GM19351 (cell line): ENCODE measurements at regions not wholly inside any gene's neighbourhood (a gene's known extent, or its start where the extent isn't known, plus 50 kb on each side); places are given as distances from the start of the nearest gene placed in this dataset.
"Not testable (repeated sequence)": the region's sequence is repeated elsewhere in the genome, so short reads cannot be mapped to it uniquely, and the experiment has no call there.

Source experiments
- ATAC-seq: cut with Tn5 transposase; IDR thresholded peaks from one replicate; pipeline ENCODE4 v1.9.1; 2021; ENCODE audit warnings: mild to moderate bottlenecking, moderate library complexity; ENCODE audit not compliant: unreplicated experiment

DNA sequence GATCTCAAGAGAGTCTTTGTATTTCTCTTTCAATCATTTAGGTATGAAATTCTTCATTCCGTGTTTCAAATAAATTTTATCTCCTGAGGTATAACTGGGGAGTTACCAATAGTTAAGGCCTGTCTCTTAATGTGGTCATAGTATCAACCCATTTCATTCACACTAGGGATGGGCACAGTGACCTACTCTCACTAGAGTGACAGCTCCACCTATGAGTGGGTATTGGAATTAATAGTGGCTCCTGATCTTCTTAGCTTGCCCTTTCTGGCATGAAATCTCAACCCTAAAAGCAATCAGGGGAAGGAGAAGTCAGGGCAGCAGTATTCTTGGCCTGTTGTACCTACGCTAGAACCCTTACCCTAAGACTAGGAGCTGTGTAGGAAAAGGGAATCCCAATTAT, 507.7 kb downstream of the FAM181B start:
- ATAC-seq: no peak

GRCh38 chr11:82225502-82225901, 508.2 kb downstream of the FAM181B start:
- ATAC-seq: no peak

DNA sequence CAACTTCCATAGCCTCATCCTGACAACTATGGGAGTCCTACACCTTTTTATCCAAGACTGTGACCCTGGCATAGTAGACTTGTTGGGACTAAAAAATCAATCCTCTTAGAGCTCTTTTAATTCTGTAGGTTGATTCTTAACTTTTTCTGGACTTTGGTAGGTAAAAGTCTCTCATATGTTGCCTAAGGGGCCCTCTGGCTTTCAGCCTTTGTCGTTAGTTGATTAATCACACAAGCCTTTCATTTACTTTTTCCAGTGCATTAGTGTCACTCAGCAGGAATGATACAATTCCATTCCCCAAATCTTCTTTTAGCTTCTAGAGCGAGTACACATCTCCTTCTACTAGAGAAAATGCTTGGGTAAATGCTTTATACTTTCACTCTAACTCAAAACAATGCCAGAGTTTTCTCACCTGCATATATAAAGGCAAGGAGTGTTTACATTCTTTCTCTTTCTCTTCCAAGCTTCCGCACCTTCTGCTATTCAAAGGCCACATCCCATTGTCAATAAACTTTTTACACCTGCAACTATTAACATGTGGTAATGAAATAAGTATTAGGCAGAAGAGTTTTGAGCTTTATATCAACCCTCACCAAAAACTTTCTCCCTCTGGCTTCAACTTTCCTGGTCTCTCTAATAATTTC, 516.6 kb downstream of the FAM181B start:
- no peak for ATAC-seq

GRCh38 chr11:82210011-82210410, 523.7 kb downstream of the FAM181B start:
- no peak for ATAC-seq

GRCh38 chr11:82195283-82195682, 538.4 kb downstream of the FAM181B start:
- no peak for ATAC-seq

DNA sequence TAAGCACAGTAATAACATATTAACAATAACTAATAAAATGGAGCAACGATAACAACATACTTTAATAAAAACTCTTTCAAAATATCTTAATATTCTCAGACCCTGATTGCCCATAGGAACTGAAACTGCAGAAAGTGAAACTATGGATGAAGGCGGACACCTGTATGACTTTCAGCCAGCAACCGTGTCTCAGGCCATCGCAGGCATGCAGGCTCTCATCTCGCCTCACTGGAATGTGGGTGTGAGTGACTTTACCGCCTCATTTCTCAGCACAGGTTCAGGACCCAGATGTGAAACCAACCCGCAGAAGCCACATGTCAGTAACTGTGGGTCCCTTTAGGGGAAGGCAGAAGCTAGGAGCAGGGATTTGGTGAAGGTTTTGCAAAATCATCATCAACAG, 539.1 kb downstream of the FAM181B start:
- ATAC-seq: peak; percentile 52

GRCh38 chr11:82191695-82192094, 542.0 kb downstream of the FAM181B start:
- no peak for ATAC-seq

DNA sequence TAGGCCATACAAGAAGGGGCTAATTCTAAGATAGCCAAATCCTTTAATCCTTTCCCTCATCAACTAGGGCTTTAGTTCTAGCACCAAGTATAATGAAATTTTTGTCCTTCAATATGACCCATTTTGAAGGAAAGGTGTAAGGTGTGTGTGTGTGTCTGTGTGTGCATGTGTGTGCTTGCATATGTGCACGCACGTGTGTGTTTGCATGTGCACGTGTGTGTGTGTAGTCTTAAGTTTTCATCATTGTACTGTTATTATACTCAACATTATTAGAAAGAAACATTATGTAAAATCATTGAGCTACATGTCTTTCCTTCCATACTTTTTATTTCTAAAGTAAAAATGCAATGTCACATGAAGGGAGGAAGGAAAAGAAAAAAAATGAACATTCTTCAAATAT, 547.7 kb downstream of the FAM181B start:
- no peak for ATAC-seq

DNA sequence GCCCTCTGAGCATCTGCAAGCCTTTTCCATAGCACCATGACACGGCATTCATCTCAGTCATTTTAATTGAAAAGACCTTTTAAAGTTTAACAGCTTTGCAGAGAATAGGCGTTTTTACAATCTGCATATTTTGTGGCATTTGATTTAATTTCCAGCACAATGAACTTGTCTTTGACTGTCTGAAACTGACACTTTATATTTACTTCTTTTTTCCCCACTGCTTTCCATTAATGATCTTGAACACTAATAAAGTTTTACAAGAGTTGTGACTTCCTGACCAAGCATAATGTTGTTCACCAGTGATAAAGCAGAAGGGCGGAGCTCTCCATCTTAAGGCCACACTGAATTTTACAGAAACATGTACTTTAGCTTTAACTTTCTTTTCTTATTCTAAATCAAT, 548.7 kb downstream of the FAM181B start:
- no peak for ATAC-seq

DNA sequence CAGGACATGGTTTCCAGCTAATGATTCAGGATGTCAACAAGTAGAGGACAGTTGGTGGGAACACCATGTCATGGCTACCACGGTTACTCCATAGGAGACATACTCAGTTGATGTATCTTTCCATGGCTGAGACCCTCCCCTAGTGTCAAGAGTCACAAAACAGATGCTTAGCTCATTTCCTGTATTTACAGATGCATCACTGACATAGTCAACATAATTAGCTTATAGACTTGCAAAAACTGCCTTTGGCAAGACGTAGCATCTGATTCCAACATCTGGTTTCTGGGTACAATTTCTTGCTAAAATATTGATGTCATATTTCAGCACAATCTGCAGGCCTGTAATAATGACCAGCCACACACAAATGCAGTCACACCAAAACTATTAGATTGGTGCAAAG, 550.3 kb downstream of the FAM181B start:
- no peak for ATAC-seq

DNA sequence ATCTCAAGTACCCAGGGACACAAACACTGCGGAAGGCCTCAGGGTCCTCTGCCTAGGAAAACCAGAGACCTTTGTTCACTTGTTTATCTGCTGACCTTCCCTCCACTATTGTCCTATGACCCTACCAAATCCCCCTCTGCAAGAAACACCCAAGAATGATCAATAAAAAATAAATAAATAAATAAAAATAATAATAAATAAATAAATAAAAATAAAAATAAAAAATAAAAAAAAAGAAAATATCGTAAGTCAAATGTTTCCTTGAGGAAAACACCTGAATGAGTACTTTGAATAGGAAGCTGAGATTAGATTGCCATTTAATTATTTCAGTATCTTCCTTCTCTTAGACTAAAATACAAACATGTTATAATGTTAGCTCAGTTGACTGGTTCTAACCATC, 551.0 kb downstream of the FAM181B start:
- not testable (repeated sequence) for ATAC-seq

DNA sequence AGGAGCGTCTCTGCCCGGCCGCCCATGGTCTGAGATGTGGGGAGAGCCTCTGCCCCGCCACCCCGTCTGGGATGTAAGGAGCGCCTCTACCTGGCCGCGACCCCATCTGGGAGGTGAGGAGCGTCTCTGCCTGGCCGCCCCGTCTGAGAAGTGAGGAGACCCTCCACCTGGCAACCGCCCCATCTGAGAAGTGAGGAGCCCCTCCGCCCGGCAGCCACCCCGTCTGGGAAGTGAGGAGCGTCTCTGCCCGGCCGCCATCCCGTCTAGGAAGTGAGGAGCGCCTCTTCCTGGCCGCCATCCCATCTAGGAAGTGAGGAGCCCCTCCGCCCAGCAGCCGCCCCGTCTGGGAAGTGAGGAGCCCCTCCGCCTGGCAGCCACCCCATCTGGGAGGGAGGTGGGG, 551.9 kb downstream of the FAM181B start:
- ATAC-seq: not testable (repeated sequence)

DNA sequence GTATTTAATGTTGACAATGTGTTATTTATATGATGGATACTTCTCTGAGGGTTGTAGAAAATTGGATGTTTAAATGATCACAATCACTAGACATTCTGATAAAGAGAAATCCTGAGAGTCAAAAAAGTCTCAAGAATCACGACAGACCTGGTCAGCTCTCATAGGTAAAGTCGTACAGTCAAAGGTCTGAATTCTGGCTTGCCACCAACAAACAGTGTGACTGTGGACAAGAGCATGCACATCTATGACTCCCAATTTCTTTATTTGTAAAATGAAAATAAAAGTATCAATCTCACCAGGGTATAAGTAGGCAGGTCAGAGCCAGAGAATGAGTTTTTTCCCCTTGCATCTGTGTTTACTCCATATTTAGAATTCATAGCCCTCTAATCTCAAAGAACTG, 556.7 kb downstream of the FAM181B start:
- ATAC-seq: no peak

DNA sequence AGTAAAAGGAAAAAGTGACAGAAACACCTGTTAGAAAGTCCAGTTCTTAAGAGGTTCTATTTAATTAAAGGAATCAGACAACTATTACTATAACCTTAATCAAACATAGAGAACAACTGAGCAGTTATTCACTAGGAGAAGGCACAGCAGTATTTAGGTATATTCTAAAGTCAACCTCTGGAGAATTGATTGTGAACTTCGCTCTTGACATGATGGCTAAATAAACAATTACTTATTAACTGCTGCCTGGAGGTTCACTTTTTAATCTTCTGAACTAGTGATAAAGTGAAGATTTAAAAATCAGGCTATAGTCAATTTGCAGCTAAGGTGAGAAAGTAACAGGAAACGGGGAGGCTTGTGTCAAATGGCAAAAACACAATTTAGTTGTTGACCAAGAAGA, 557.3 kb downstream of the FAM181B start:
- ATAC-seq: no peak

GRCh38 chr11:82174610-82175009, 559.1 kb downstream of the FAM181B start:
- ATAC-seq: peak; percentile 65

- no peak for ATAC-seq
Measured at GRCh38 chr11:82146789-82147188, 586.9 kb downstream of the FAM181B start.

DNA sequence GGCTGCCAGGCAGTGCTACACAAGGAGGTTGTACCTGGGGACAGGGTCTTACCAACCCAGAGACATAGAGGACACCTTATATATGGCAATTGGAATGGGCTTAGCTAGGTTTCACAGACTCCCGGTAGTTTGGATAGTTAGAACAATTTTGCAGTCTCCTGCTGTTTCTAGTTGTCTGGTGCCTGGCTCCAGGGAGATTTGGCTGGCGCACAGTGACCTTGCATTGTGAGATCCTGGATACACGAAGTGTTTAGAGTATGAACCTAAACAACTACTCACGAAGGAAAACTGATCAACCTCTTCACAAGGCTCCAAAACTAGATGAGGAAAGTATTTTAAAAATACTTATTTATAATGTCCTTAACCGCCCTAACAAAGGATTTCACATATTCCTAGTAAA, 614.7 kb downstream of the FAM181B start:
- no peak for ATAC-seq

- ATAC-seq: no peak
Measured at GRCh38 chr11:82117362-82117761, 616.3 kb downstream of the FAM181B start.

DNA sequence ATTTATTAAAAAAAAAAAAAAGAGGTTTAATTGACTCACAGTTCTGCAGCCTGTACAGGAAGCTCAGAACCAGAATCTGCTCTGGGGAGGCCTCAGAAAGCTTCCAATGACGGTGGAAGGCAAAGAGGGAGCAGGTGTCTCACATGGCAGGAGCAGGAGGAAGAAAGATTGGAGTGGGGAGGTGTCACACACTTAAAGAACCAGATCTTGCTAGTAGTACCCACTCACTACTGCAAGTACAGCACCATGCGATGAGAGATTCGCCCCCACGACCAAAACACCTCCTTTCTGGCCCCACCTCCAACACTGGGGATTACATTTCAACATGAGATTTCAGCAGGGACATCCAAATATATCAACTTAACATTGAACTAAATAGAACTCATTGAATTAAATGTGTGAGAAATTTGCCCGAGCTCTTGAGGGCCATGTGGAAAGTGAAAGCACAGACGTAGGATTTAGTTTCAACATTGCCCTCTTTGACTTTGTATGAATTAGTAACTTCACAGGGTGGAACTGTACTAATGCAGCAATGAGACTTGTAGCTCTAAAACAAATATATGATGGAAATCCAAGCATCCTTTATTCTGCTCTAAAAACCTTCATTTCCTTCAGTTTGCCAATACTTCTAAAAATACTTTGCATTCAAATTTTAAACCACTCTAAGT, 628.2 kb downstream of the FAM181B start:
- ATAC-seq: no peak

GRCh38 chr11:82092904-82093303, 640.8 kb downstream of the FAM181B start:
- no peak for ATAC-seq

DNA sequence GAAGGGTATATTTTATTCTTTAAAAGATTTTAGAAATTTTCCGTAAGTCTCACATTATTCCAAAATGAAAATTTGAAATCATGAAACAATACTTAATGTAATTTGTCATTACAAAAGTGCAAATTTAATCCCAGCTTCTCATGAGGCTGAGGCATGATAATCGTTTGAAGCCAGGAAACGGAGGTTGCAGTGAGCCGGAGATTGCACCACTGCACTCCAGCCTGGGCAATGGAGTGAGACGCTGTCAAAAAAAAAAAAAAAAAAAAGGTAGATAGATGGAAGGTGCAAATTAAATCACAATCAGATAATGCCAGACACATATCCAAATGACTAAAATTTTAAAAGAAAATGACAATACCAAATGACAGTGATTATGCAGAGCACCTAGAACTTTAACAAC, 644.2 kb downstream of the FAM181B start:
- ATAC-seq: no peak

DNA sequence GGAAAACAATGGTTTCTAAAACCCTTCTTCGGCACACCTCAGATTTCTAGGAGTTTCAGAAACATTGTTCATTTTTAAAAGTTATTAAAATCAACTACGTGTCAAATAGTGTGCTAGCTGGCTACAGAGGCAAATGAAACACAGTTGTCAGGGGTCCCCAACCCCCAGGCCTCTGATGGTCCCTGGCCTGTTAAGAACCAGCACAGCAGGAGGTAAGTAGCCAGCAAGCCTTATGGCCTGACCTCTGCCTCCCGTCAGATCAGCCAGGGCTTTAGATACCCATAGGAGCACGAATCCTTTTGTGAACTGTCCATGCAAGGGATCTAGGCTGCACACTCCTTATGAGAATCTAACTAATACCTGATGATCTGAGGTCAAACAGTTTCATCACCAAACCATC, 648.2 kb downstream of the FAM181B start:
- ATAC-seq: no peak

DNA sequence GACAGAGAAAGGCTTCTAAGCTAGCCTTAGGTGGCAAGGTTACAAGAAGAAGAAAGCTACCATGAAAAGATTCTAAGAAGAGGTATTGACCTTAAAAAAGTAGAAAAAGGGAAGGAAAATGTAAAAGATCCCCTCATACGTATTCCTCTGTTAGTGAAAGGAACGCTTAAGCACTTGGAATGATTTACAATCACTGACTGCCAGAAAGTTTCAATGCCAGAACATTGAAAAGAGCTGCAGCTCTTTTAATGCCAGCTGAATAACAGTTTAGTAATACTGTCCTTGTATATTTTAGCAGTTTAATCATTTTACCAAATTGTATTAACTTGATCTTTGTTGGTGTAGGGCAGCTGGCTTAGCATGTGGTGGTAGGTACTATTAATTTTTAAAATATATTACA, 650.7 kb downstream of the FAM181B start:
- no peak for ATAC-seq
